ENCODE measurements at regions not wholly inside any gene's neighbourhood (a gene's known extent, or its start where the extent isn't known, plus 50 kb on each side); places are given as distances from the start of the nearest gene placed in this dataset.

DNA sequence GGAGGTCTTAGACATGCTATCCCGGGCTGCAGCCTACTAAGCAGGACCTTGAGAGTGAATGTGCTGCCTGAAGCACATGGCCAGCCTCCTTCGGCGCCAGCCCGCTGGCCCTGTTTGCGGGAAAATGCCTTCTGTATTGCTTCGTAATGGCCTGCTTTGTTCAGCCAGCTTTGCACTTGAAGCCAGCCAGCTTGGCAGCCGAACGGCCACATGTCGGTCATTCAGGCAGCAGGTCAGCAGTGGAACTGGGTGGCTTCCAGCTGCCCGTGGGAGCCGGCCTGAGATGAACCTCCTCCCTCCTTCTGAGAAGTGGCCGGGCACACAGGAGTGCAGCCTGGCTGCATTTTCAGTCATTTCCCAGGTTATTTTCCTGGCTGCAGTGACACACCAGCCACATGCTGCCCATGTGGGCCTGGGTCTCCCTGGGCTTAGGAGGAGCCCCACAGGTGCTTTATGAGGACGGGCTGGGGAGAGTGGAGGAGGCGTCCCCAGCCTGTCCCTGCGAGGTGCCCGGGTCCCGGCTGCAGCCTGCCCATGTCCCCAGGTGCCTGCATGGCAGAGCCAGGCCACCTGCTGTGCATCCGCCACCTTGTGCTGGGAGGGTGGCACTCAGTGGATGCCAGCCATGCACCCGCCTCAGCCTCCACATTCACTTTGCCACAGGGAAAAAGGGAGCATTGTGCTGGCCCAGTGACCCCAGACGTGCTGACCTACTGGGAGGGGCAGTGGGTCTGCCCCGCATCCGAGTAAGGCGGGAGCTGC, 103.5 kb downstream of the SIK1 start:
- Histone ChIP-seq H2BK15ac (ENCODE audit: low read length) (peak overlapping the region; percentile 61; the same call in 1 of the 2 replicates), H3K79me1 (ENCODE audit: low read depth, low read length) (no peaks in the 10 kb centered on the region), H3K4me1 (replicated peaks in 1 of 4; ENCODE audit: control insufficient read depth in 3 of 4, insufficient read depth in 4 of 4, low read length in 3 of 4) (no peaks in the 10 kb centered on the region), H4K20me1 (replicated peaks in 1 of 2; ENCODE audit: control insufficient read depth in 1 of 2, insufficient read depth in 2 of 2, low read length in 2 of 2) (no peaks in the 10 kb centered on the region), H3K79me2 (ENCODE audit: control insufficient read depth in 1 of 2, insufficient read depth in 2 of 2, low read length in 2 of 2) (no peaks in the 10 kb centered on the region), H4K91ac (replicated peaks; ENCODE audit: insufficient read length, low read length) (no peak overlapping the region), H3K23ac (ENCODE audit: insufficient read length) (no peak overlapping the region), H2AFZ (ENCODE audit: low read length) (no peak overlapping the region), H2BK12ac (ENCODE audit: low read depth, low read length) (no peak overlapping the region), H3K56ac (replicated peaks; ENCODE audit: insufficient read length, low read depth, low read length) (no peak overlapping the region), H3K4me3 (ENCODE audit: extremely low read depth in 1 of 4, insufficient read depth in 2 of 4, low read depth in 3 of 4, low read length in 4 of 4) (no peak overlapping the region), H3K18ac (ENCODE audit: extremely low read depth, low read length) (no peak overlapping the region), H2AK5ac (ENCODE audit: low read depth, low read length) (no peak overlapping the region), H4K5ac (ENCODE audit: insufficient read length, low read depth, low read length) (no peak overlapping the region), H4K8ac (ENCODE audit: extremely low read depth, insufficient read depth, low read length) (no peak overlapping the region; the same call in 1 of the 2 replicates), H3K23me2 (ENCODE audit: low read depth, low read length) (no peaks in the 10 kb centered on the region), H3K9me3 (ENCODE audit: insufficient read depth in 2 of 2, low read depth in 1 of 2, low read length in 1 of 2) (peaks cover 1% of the 10 kb centered on the region in 2 experiments; a peak in 3 of 4 replicates), H2BK120ac (replicated peaks; ENCODE audit: low read depth, low read length) (no peak overlapping the region), H2BK5ac (ENCODE audit: low read depth, low read length) (no peak overlapping the region), H3K14ac (ENCODE audit: insufficient read length) (no peak overlapping the region), H2BK20ac (ENCODE audit: low read length) (no peak overlapping the region), H3K4me2 (ENCODE audit: insufficient read depth in 1 of 2, low read depth in 2 of 2, low read length in 2 of 2) (no peak overlapping the region), H3K27me3 (replicated peaks in 1 of 4; ENCODE audit: control insufficient read depth in 3 of 4, extremely low read depth in 1 of 4, insufficient read depth in 3 of 4, low read length in 3 of 4) (no peaks in the 10 kb centered on the region), H3K36me3 (ENCODE audit: control insufficient read depth in 2 of 4, insufficient read depth in 4 of 4, low read length in 3 of 4) (no peaks in the 10 kb centered on the region), H3K27ac (ENCODE audit: low read depth, low read length) (no peak overlapping the region), H3K4ac (replicated peaks; ENCODE audit: insufficient read length, low read depth, low read length) (no peak overlapping the region), H3K9ac (replicated peaks in 1 of 4; ENCODE audit: extremely low read depth in 1 of 4, low read depth in 3 of 4, low read length in 3 of 4) (no peak overlapping the region)
- FAIRE-seq (no peak), DNase-seq (ENCODE audit: low read depth in 1 of 2, low spot score in 2 of 2) (no peak)
- no peak for TF ChIP-seq JUN (IDR thresholded peaks at IDR 0.05; ENCODE audit: low read depth, low read length)
- WGBS, 2 experiments (ENCODE audit: extremely low coverage in 1 of 2, insufficient coverage in 1 of 2, insufficient read length in 1 of 2, insufficient replicate concordance in 2 of 2, low coverage in 1 of 2, low lambda C conversion rate in 2 of 2, missing lambda C conversion rate in 1 of 2), result 82% methylated on average over 21 of the region's 23 CpGs; no CpG with 5 or more reads in 1 of the 2 experiments
- ChIA-PET POLR2A (ENCODE audit: partially characterized antibody) (no interaction called here), CTCF (ENCODE audit: partially characterized antibody) (interaction anchor here (1.3 to 4.2 kb wide), 2 partner anchors 8 to 22 kb away, joined by 4 to 18 read pairs; no protein-coding TSS in a partner anchor)

Measured in H1 (cell line).